PC-3 (cell line): ENCODE measurements at regions not wholly inside any gene's neighbourhood (a gene's known extent, or its start where the extent isn't known, plus 50 kb on each side); places are given as distances from the start of the nearest gene placed in this dataset.

Experiments used
- CTCF ChIP-seq: fragments of 300-600 bp; sonication (generic); conservative IDR thresholded peaks from 2 replicates; pipeline ENCODE4 v1.5.1; 2017; ENCODE audit warnings: antibody characterized with exemption, low read depth, mild to moderate bottlenecking, low read length
- EZH2 ChIP-seq: fragments of 300-600 bp; sonication (generic); IDR thresholded peaks from one replicate; pipeline ENCODE4 v1.6.1; 2017; ENCODE audit warnings: antibody characterized with exemption, mild to moderate bottlenecking, low read length; ENCODE audit not compliant: unreplicated experiment
- EZH2phosphoT487 ChIP-seq: fragments of 300-600 bp; sonication (generic); IDR thresholded peaks from 2 replicates; pipeline ENCODE4 v1.6.1; 2018; ENCODE audit warnings: mild to moderate bottlenecking, antibody characterized with exemption, low read length, borderline replicate concordance

GRCh38 chr15:96460106-96460505 lies 129.6 kb downstream of the NR2F2 start:
- TF ChIP-seq CTCF (no peak), EZH2 (no peak), EZH2phosphoT487 (no peak)
